IMR-90 (cell line): ENCODE measurements at regions not wholly inside any gene's neighbourhood (a gene's known extent, or its start where the extent isn't known, plus 50 kb on each side); places are given as distances from the start of the nearest gene placed in this dataset.

Source experiments
- ATAC-seq: fragments of 200-7000 bp; cut with Tn5 transposase; 2 replicates; pipeline ENCODE4 v1.9.1; 2020; ENCODE audit warnings: low read depth, mild to moderate bottlenecking, moderate library complexity
- BruUV-seq: library from RNA; stranded (reverse); fragments of 400-500 nt; replicated peaks from 2 replicates; lab custom pipeline; 2021; lab: Mats Ljungman, UMichigan
- CTCF ChIA-PET: fragments of 300-600 bp; formaldehyde crosslinking; extraction: SDS; loops from one replicate; lab custom pipeline; 2021; ENCODE audit warnings: antibody characterized with exemption; lab: Yijun Ruan, JAX
- POLR2A ChIA-PET: fragments of 300-600 bp; sonication (Branson Sonifier 250); formaldehyde crosslinking; loops from one replicate; lab custom pipeline; 2022; ENCODE audit warnings: antibody characterized with exemption; ENCODE audit not compliant: unreplicated experiment; lab: Charles Lee
- DNase-seq: peaks from one replicate; pipeline ENCODE4 v3.0.0; 2013
- H2AFZ ChIP-seq: replicated peaks from 2 replicates; pipeline ENCODE3; 2013; ENCODE audit warnings: low read length, mild to moderate bottlenecking; ENCODE audit not compliant: poor library complexity
- H2AK5ac ChIP-seq: 2 replicates; pipeline ENCODE4 v1.6.1; 2013; ENCODE audit warnings: low read depth, low read length, inconsistent platforms
- H2AK9ac ChIP-seq: replicated peaks from 2 replicates; pipeline ENCODE3; 2013; ENCODE audit warnings: mild to moderate bottlenecking, low read depth, low read length, moderate library complexity; ENCODE audit not compliant: poor library complexity
- H2BK120ac ChIP-seq: 2 replicates; pipeline ENCODE4 v1.6.1; 2013; ENCODE audit warnings: low read depth, low read length, inconsistent platforms
- H2BK15ac ChIP-seq: 3 replicates; pipeline ENCODE4 v1.6.1; 2013; ENCODE audit warnings: low read depth, low read length, inconsistent platforms
- H2BK20ac ChIP-seq: 2 replicates; pipeline ENCODE4 v1.6.1; 2013; ENCODE audit warnings: low read depth, mild to moderate bottlenecking, inconsistent platforms, low read length, moderate library complexity
- H2BK5ac ChIP-seq: 2 replicates; pipeline ENCODE4 v1.6.1; 2013; ENCODE audit warnings: mild to moderate bottlenecking, low read depth, low read length, inconsistent platforms; ENCODE audit not compliant: poor library complexity, severe bottlenecking
- H3K14ac ChIP-seq: replicated peaks from 2 replicates; pipeline ENCODE4 v1.6.1; 2013; ENCODE audit warnings: low read depth, low read length, inconsistent platforms
- H3K18ac ChIP-seq: 2 replicates; pipeline ENCODE4 v1.6.1; 2013; ENCODE audit warnings: low read depth, low read length, control low read depth
- H3K23ac ChIP-seq: 2 replicates; pipeline ENCODE4 v1.6.1; 2013; ENCODE audit warnings: low read depth, low read length, inconsistent platforms
- H3K27ac ChIP-seq: 2 replicates; pipeline ENCODE4 v1.5.1; 2013; ENCODE audit warnings: mild to moderate bottlenecking, control low read depth, low read length; ENCODE audit not compliant: insufficient read depth
- H3K27me3 ChIP-seq: 2 replicates; pipeline ENCODE4 v1.6.1; 2013; ENCODE audit warnings: low read length; ENCODE audit not compliant: control insufficient read depth, insufficient read depth
- H3K36me3 ChIP-seq: 2 replicates; pipeline ENCODE4 v1.6.1; 2013; ENCODE audit warnings: low read length, mixed read lengths; ENCODE audit not compliant: control insufficient read depth, insufficient read depth
- H3K4ac ChIP-seq: 2 replicates; pipeline ENCODE4 v1.6.1; 2013; ENCODE audit warnings: low read depth, low read length, inconsistent platforms
- H3K4me1 ChIP-seq: 2 replicates; pipeline ENCODE4 v1.6.1; 2013; ENCODE audit warnings: low read length, mixed read lengths; ENCODE audit not compliant: control insufficient read depth, insufficient read depth
- H3K4me2 ChIP-seq: 2 replicates; pipeline ENCODE4 v1.6.1; 2013; ENCODE audit warnings: low read depth, mild to moderate bottlenecking, control low read depth, low read length, moderate library complexity
- H3K4me3 ChIP-seq: 2 replicates; pipeline ENCODE4 v1.5.1; 2013; ENCODE audit warnings: low read depth, mild to moderate bottlenecking, control low read depth, low read length, moderate library complexity; ENCODE audit not compliant: insufficient read depth
- H3K56ac ChIP-seq: 2 replicates; pipeline ENCODE4 v1.6.1; 2013; ENCODE audit warnings: low read length, inconsistent platforms; ENCODE audit not compliant: insufficient read depth; ENCODE audit errors: extremely low read depth
- H3K79me1 ChIP-seq, 2 experiments: 2 replicates each; pipeline ENCODE4 v1.6.1; 2013; ENCODE audit warnings: low read length in 2 of 2, inconsistent platforms in 1 of 2, low read depth in 1 of 2
- H3K9ac ChIP-seq: 2 replicates; pipeline ENCODE4 v1.6.1; 2013; ENCODE audit warnings: low read depth, low read length, control low read depth
- H3K9me1 ChIP-seq: 2 replicates; pipeline ENCODE4 v1.6.1; 2013; ENCODE audit warnings: low read length, inconsistent platforms; ENCODE audit not compliant: insufficient read depth
- H3K9me3 ChIP-seq: 2 replicates; pipeline ENCODE4 v1.6.1; 2013; ENCODE audit warnings: low read length; ENCODE audit not compliant: control insufficient read depth, insufficient read depth
- H4K20me1 ChIP-seq: 2 replicates; pipeline ENCODE4 v1.6.1; 2013; ENCODE audit warnings: low read length, inconsistent platforms; ENCODE audit not compliant: insufficient read depth
- H4K5ac ChIP-seq: 2 replicates; pipeline ENCODE4 v1.6.1; 2013; ENCODE audit warnings: mild to moderate bottlenecking, low read depth, low read length, control low read depth
- H4K8ac ChIP-seq, 2 experiments: 2 replicates each; pipeline ENCODE4 v1.6.1; 2013; ENCODE audit warnings: low read depth in 2 of 2, low read length in 2 of 2, control low read depth in 1 of 2, inconsistent platforms in 1 of 2
- H4K91ac ChIP-seq: 2 replicates; pipeline ENCODE4 v1.6.1; 2013; ENCODE audit warnings: low read depth, low read length, inconsistent platforms; ENCODE audit not compliant: insufficient read depth
- CHD1 ChIP-seq: IDR thresholded peaks from 2 replicates; pipeline ENCODE4 v1.6.1; 2012; ENCODE audit warnings: low read depth, low read length, improper control_type of control experiment
- WGBS, 2 experiments: methylation state at CpG; one replicate each; pipeline versions ENCODE4 v1.1.5 to v1.1.7; 2013; ENCODE audit warnings: missing lambda C conversion rate in 2 of 2; ENCODE audit not compliant: insufficient read length in 1 of 2; ENCODE audit errors: extremely low coverage in 2 of 2; 5-methylcytosine and 5-hydroxymethylcytosine counted together
- dilution Hi-C: fragments of 300-500 bp; cut with HindIII; formaldehyde crosslinking; loops from one replicate; pipeline ENCODE4 v1.14.3; 2018; ENCODE audit warnings: low sequenced_read_pairs; ENCODE audit not compliant: unreplicated experiment
- in situ Hi-C: fragments of 300-500 bp; cut with MboI; formaldehyde crosslinking; loops from 3 replicates; pipeline ENCODE4 v1.14.3; 2019; ENCODE audit warnings: low sequenced_read_pairs, inconsistent platforms, mixed read lengths
- intact Hi-C: fragments of 100-400 bp; cut with micrococcal nuclease; formaldehyde crosslinking; loops from 2 replicates; pipeline ENCODE4 v1.10.0; 2022

GRCh38 chr6:170460641-170461040 lies 92.5 kb downstream of the PSMB1 start:
- Histone ChIP-seq H4K5ac (no peak overlapping the region), H4K20me1 (no peaks in the 10 kb centered on the region), H3K9ac (no peak overlapping the region), H2BK15ac (no peak overlapping the region), H2AK9ac (no peak overlapping the region), H2BK20ac (no peak overlapping the region), H3K36me3 (no peaks in the 10 kb centered on the region), H3K9me1 (no peaks in the 10 kb centered on the region), H2BK5ac (no peak overlapping the region), H3K4me3 (no peak overlapping the region), H3K18ac (no peak overlapping the region), H4K8ac (no peak overlapping the region), H2BK120ac (no peak overlapping the region), H2AK5ac (no peak overlapping the region), H4K91ac (no peak overlapping the region), H3K4ac (no peak overlapping the region), H3K14ac (no peak overlapping the region), H3K27ac (no peak overlapping the region), H3K4me2 (no peak overlapping the region), H3K23ac (no peak overlapping the region), H3K27me3 (peaks cover 1% of the 10 kb centered on the region; the same call in 1 of the 2 replicates), H3K56ac (no peak overlapping the region), H3K79me1 (no peaks in the 10 kb centered on the region), H3K4me1 (peaks cover 1% of the 10 kb centered on the region; the same call in 1 of the 2 replicates), H2AFZ (no peak overlapping the region), H3K9me3 (no peaks in the 10 kb centered on the region)
- no peak for TF ChIP-seq CHD1
- intact Hi-C loops: no loop called here
- ChIA-PET POLR2A (no interaction called here), CTCF (no interaction called here)
- in situ Hi-C loops: no loop called here
- dilution Hi-C loops: no loop called here
- no peak for DNase-seq
- WGBS, 2 experiments: 60% methylated on average over 1 of the region's 7 CpGs; no CpG with 5 or more reads in 1 of the 2 experiments
- BruUV-seq: no TSS peak
- ATAC-seq: no peak
